ENCODE measurements at regions not wholly inside any gene's neighbourhood (a gene's known extent, or its start where the extent isn't known, plus 50 kb on each side); places are given as distances from the start of the nearest gene placed in this dataset.
"Not testable (repeated sequence)": the region's sequence is repeated elsewhere in the genome, so short reads cannot be mapped to it uniquely, and the experiment has no call there.

- DNase-seq = not testable (repeated sequence)
These were observed 246.1 kb upstream of the BTG1 start for GRCh38 chr12:92391726-92392125.

GRCh38 chr12:92389466-92389865 is 243.8 kb upstream of the BTG1 start:
- DNase-seq = no peak

- no peak for DNase-seq
These were observed 239.7 kb upstream of the BTG1 start for GRCh38 chr12:92385296-92385695.

DNA sequence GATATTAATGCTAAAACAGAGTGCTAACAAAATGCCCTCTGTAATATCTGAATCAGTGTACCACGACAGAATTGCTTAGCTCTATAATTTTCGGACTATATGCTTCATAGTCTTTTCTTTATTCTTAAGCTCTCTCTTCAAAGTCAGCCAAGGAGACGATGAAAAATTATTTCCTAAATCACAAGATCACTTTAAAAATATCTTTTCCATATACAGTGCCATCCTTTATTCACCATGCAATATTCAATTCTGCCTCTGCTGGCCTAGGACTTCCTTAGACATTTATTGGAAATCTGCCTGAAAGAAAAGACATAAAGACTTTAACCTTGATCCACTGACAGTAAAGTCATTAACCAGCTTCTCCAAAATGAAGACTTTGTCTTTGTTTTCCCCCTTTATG is 238.9 kb upstream of the BTG1 start:
- DNase-seq = no peak

DNA sequence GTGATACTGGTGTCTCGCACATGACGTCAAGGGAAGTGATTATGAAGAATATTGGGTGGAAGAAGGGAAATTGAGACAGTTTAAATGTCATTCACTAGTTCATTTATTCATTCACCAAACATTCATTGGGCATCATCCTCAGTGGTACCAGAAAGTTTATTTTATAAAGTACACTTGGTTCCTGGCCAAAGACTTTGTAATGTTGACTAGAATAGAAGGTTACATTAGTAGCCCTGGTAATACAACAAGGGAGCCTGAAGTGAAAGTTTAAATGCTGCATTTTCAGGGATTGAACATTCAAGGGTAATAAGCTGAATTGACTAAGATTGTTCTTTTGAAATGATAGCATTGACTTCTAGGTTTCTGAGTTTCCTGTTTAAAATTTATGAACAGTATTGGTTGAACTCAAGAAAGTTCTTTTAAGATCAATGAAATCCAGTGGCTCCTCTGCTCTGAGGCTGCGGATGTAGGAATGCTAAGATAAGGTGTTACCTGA is 236.8 kb upstream of the BTG1 start:
- DNase-seq = no peak

DNA sequence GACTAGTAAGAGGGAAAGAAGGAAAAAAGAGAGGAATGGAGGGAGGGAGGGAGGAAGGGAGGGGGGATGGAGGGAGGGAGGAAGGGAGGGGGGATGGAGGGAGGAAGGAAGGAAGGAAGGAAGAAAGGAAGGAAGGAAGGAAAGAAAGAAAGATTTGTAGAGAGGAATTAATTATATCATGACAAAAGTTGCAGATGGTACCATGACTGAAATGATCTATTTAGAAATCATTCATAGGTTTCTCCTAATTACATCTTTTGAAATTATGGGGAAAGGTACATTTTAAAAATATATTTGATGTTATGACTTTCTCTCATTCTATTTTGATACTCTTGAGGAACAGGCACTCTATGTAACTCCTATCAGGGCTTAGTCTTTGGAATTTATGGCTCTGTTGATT is 236.2 kb upstream of the BTG1 start:
- DNase-seq = no peak

DNA sequence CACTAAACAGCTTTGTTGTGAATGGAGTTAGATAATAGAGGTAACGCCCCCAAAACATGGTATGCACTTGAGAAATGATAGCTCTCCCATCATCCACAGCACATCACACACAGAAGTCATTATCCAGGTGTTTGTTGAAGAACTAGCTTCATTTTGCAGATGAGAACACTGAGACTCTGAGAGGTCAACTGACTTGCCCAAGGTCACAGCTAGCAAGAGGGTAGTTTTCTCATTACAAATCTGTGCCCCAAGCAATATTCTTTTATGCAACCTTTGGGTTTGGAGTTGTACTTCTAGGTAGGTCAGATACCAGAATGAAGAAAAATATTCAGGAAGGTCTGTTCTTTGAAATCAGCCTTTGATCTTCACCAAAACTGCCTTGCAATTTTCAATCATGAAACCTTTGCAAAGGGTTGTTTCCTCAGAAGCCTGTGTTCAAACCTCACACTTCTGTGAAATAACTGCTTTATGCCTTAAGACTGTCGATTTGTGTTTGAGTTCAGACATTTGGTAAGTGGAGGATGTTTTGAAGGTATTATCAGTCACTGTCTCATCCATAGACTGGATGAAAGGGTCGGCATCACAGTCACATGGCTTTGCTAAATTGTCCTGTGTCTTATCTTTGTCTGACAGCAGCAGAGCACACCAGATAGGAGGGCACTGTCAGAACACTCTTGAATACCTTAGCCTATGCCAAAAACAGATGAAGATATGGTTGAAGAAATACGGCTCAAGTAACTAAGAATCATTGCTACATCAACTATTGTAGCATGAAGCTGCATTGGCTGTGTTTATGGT is 233.2 kb upstream of the BTG1 start:
- no peak for DNase-seq

DNA sequence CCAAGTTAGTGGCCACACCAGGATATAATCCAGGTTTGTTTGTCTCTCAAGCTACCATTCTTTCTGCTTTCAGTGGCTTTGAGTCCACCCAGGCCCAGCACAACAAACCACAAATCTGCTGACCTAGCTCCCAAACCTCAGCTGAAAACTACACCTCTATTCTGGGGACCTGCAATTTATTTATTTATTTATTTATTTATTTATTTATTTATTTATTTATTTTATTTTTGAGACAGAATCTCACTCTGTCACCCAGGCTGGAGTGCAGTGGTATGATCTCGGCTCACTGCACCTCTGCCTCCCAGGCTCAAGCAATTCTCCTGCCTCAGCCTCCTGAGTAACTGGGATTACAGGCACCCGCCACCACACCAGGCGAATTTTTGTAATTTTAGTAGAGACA is 229.9 kb upstream of the BTG1 start:
- not testable (repeated sequence) for DNase-seq

GRCh38 chr12:92370828-92371227 is 225.2 kb upstream of the BTG1 start:
- DNase-seq = no peak

- DNase-seq = no peak
These were observed 224.0 kb upstream of the BTG1 start for GRCh38 chr12:92369636-92370035.

GRCh38 chr12:92369056-92369455 is 223.4 kb upstream of the BTG1 start:
- DNase-seq = no peak

GRCh38 chr12:92365836-92366235 is 220.2 kb upstream of the BTG1 start:
- peak; percentile 40 for DNase-seq

DNA sequence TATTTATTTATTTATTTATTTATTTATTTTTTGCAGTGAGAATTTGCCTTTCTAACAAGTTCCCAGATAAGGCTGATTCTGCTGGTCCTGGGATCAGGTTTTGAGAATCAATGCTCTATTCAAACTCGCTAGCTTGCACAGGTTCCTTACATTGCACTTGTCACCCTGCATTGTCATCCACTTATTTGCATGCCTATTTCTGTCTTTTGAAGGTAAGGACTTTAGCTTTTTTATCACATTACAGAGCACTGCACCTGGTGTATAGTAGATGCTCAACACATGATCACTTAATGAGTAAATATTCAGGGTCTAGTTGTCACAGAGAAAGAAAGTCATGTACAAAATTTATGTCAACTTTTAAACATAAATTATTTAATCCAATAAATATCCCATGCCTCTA is 219.7 kb upstream of the BTG1 start:
- no peak for DNase-seq

GRCh38 chr12:92363295-92364146 is 217.9 kb upstream of the BTG1 start:
- no peak for DNase-seq

DNA sequence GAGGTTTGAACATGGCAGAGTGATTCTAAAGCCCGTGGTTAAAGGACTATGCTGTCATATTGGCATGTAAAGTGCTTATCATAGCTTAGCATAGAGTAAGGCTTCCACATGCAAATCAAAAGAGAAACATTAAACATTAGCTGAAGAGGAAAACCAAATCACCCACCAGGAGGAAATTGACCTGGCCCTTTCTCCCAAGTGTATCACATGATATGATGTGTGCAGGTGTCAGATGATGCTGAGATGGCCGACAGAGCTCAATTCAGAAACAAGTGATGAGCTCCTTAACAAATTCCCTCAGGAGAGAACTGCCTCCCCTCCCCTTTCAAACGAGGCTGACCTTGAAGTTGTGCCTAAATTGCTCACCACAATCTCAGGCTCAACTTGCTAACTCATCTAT is 217.1 kb upstream of the BTG1 start:
- DNase-seq = no peak

DNA sequence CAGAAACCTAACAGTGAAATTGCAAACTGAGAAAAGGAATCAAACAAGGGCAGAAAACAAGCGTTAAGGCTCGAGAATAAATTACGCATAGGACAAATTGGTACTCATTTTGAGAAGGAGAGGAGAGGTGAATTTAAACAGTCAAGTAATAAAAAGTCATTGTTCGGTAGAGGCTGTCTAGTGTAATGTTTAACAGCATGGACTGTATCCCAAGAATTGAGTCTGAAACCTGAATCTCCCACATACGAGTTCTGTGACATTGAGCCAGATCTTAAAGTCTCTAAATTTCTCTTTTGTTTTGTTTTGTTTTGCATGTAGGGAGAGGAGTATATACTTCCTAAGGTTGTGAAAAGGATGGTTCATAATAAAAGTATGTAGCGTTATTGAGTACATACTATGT is 216.5 kb upstream of the BTG1 start:
- DNase-seq = no peak

DNA sequence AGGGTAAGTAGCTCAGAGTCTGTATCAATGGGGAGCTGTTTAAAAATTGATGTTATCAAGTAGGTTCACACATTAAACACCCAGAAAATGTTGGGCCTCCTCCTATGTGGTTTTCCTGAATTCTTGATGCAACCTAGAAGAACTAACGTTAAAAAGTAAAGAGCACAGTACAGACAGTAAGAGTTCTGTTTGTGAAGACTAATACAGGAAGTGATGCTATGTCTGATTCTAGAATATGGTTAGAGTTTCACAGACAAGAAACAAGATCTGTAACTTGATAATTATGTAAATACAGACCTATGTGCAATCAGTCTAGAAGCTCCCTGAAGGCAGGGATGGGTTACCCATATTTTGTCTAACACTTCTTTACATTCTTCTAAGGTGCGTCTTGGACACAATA is 214.9 kb upstream of the BTG1 start:
- no peak for DNase-seq

- DNase-seq = no peak
These were observed 214.0 kb upstream of the BTG1 start for GRCh38 chr12:92359581-92360209.

DNA sequence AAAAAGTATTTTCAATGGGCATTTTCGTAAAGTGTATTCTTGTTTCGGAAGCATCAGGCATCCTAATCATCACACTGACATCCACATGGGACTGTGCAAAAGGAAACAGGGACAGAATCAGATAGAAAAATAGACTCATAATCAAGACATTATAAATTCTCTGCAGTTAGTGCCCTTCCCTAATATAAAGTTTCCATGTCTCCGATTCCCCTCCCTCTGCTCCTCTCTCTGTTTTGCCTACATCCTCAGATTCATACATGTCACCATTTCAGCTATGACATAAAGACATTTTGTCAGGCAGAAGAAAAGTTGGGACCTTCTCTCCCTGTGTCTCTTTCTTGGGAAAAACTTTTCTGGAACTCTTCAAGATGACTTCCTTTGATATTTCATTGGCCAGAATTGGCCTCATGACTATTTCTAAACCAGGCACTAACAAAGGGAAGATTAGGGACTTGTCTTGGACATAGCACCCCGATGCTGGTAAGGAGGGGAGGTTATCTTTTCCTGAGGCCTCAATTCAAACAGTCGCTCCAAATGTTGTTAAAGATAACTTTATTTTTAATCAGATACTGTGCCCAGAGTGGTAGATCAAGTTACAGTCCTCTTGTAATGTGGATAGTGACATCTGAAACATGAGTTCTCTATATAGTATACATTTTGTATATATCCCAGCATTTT is 212.1 kb upstream of the BTG1 start:
- DNase-seq = no peak

DNA sequence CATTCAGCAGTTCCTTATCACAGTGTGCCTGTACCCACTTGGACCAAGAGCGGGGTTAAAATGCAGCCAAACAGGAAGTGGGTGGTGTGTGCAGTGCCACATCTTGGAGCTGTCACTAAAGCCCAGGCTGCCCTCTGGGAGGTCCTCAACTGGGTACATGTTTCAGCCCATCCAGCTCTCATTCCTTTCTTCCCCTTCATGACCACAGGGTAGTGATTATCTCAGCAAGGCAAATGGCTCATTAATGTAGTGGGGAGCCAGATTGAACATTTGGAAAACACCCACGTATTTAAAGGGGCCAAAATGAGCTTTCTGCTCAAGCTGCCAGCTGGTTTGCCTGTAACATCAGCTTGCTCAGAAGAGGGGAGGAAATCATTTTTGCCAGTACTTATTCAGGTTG is 210.8 kb upstream of the BTG1 start:
- DNase-seq = no peak

- DNase-seq = no peak
These were observed 204.0 kb upstream of the BTG1 start for GRCh38 chr12:92349635-92350034.

- no peak for DNase-seq
These were observed 196.9 kb upstream of the BTG1 start for GRCh38 chr12:92342574-92342973.

GRCh38 chr12:92341065-92341668 is 195.5 kb upstream of the BTG1 start:
- no peak for DNase-seq
